Activated CD8-positive, alpha-beta T cell treated with anti-CD3 and anti-CD28 coated beads, Interleukin-2, amount 10 ng/mL, durations not matched to agents 7 days and 5 days (primary cell): ENCODE measurements at regions not wholly inside any gene's neighbourhood (a gene's known extent, or its start where the extent isn't known, plus 50 kb on each side); places are given as distances from the start of the nearest gene placed in this dataset.

Source experiments
- ATAC-seq: fragments of 150-1000 bp; cut with Tn5 transposase; one replicate; pipeline ENCODE4 v1.10.0; 2021; ENCODE audit warnings: moderate library complexity
- CTCF ChIA-PET: fragments of 350-600 bp; sonication (Branson Sonifier 250); formaldehyde crosslinking; loops from one replicate; lab custom pipeline; 2021; ENCODE audit warnings: antibody characterized with exemption; lab: Charles Lee
- POLR2A ChIA-PET: fragments of 350-600 bp; sonication (Branson Sonifier 250); formaldehyde crosslinking; loops from one replicate; lab custom pipeline; 2021; ENCODE audit warnings: antibody characterized with exemption; lab: Charles Lee
- DNase-seq: peaks from one replicate; pipeline ENCODE4 v3.0.0-alpha.2; 2020
- H3K27ac Mint-ChIP-seq: one replicate; pipeline ENCODE4 v1.8.0; 2021; ENCODE audit warnings: mild to moderate bottlenecking, mixed read lengths
- H3K27me3 Mint-ChIP-seq: one replicate; pipeline ENCODE4 v1.8.0; 2021; ENCODE audit warnings: low read depth, mixed read lengths
- H3K36me3 Mint-ChIP-seq: one replicate; pipeline ENCODE4 v1.8.0; 2021; ENCODE audit warnings: low read depth, mixed read lengths
- H3K4me1 Mint-ChIP-seq: one replicate; pipeline ENCODE4 v1.8.0; 2021; ENCODE audit warnings: low read depth, mixed read lengths
- H3K4me3 Mint-ChIP-seq: one replicate; pipeline ENCODE4 v1.8.0; 2021; ENCODE audit warnings: mild to moderate bottlenecking, mixed read lengths
- H3K9me3 Mint-ChIP-seq: one replicate; pipeline ENCODE4 v1.8.0; 2022; ENCODE audit warnings: mixed read lengths; ENCODE audit not compliant: insufficient read depth

GRCh38 chr12:30450226-30450625 lies 245.4 kb downstream of the IPO8 start:
- Mint-ChIP-seq H3K27me3 (no peaks in the 10 kb centered on the region), H3K4me3 (no peak overlapping the region), H3K36me3 (no peaks in the 10 kb centered on the region), H3K27ac (no peak overlapping the region), H3K9me3 (peaks cover 8% of the 10 kb centered on the region), H3K4me1 (no peaks in the 10 kb centered on the region)
- POLR2A ChIA-PET: no interaction called here
- DNase-seq (no peak), ATAC-seq (no peak)
- CTCF ChIA-PET: no interaction called here

GRCh38 chr12:30448038-30448437 lies 247.6 kb downstream of the IPO8 start:
- Mint-ChIP-seq H3K27ac (no peak overlapping the region), H3K27me3 (no peaks in the 10 kb centered on the region), H3K4me1 (no peaks in the 10 kb centered on the region), H3K9me3 (peaks cover 8% of the 10 kb centered on the region), H3K36me3 (no peaks in the 10 kb centered on the region), H3K4me3 (no peak overlapping the region)
- ATAC-seq (no peak), DNase-seq (no peak)
- ChIA-PET POLR2A (no interaction called here), CTCF (no interaction called here)

GRCh38 chr12:30447061-30447750 lies 248.5 kb downstream of the IPO8 start:
- peaks cover 8% of the 10 kb centered on the region for H3K9me3 Mint-ChIP-seq
- H3K27me3 Mint-ChIP-seq: no peaks in the 10 kb centered on the region
- no peak overlapping the region for H3K27ac Mint-ChIP-seq
- CTCF ChIA-PET: no interaction called here
- no peak for ATAC-seq
- no peak overlapping the region for H3K4me3 Mint-ChIP-seq
- no peak for DNase-seq
- no peaks in the 10 kb centered on the region for H3K4me1 Mint-ChIP-seq
- H3K36me3 Mint-ChIP-seq: no peaks in the 10 kb centered on the region
- POLR2A ChIA-PET: no interaction called here

- CTCF ChIA-PET: no interaction called here
- no peaks in the 10 kb centered on the region for H3K27me3 Mint-ChIP-seq
These were observed 253.2 kb downstream of the IPO8 start for GRCh38 chr12:30442461-30442860.

GRCh38 chr12:30440826-30441602 lies 254.7 kb downstream of the IPO8 start:
- ATAC-seq: no peak
- DNase-seq: no peak
- Mint-ChIP-seq H3K4me1 (no peaks in the 10 kb centered on the region), H3K9me3 (no peaks in the 10 kb centered on the region), H3K27me3 (no peaks in the 10 kb centered on the region), H3K4me3 (no peak overlapping the region), H3K36me3 (no peaks in the 10 kb centered on the region), H3K27ac (no peak overlapping the region)
- ChIA-PET POLR2A (no interaction called here), CTCF (no interaction called here)

More at GRCh38 chr12:30442461-30442860, 253.2 kb downstream of the IPO8 start:
- no peaks in the 10 kb centered on the region for H3K36me3 Mint-ChIP-seq
- no peaks in the 10 kb centered on the region for H3K4me1 Mint-ChIP-seq
- H3K27ac Mint-ChIP-seq: no peak overlapping the region
- ATAC-seq (no peak), DNase-seq (no peak)
- H3K9me3 Mint-ChIP-seq: no peaks in the 10 kb centered on the region
- POLR2A ChIA-PET: no interaction called here
- H3K4me3 Mint-ChIP-seq: no peak overlapping the region

GRCh38 chr12:30439201-30439600 lies 256.5 kb downstream of the IPO8 start:
- ATAC-seq (no peak), DNase-seq (no peak)
- no peaks in the 10 kb centered on the region for H3K9me3 Mint-ChIP-seq
- H3K27me3 Mint-ChIP-seq: no peaks in the 10 kb centered on the region
- H3K4me1 Mint-ChIP-seq: no peaks in the 10 kb centered on the region
- CTCF ChIA-PET: no interaction called here
- POLR2A ChIA-PET: no interaction called here
- H3K36me3 Mint-ChIP-seq: no peaks in the 10 kb centered on the region
- no peak overlapping the region for H3K27ac Mint-ChIP-seq
- no peak overlapping the region for H3K4me3 Mint-ChIP-seq

- no peaks in the 10 kb centered on the region for H3K27me3 Mint-ChIP-seq
- no peaks in the 10 kb centered on the region for H3K9me3 Mint-ChIP-seq
- no peaks in the 10 kb centered on the region for H3K4me1 Mint-ChIP-seq
- no peaks in the 10 kb centered on the region for H3K36me3 Mint-ChIP-seq
- H3K27ac Mint-ChIP-seq: no peak overlapping the region
- ATAC-seq: no peak
- no peak overlapping the region for H3K4me3 Mint-ChIP-seq
- POLR2A ChIA-PET: no interaction called here
- no peak for DNase-seq
- CTCF ChIA-PET: no interaction called here
These were observed 257.0 kb downstream of the IPO8 start for GRCh38 chr12:30438601-30439041.

GRCh38 chr12:30437616-30438015 lies 258.1 kb downstream of the IPO8 start:
- H3K36me3 Mint-ChIP-seq: no peaks in the 10 kb centered on the region
- no peaks in the 10 kb centered on the region for H3K9me3 Mint-ChIP-seq
- DNase-seq: no peak
- no peaks in the 10 kb centered on the region for H3K27me3 Mint-ChIP-seq
- ChIA-PET CTCF (no interaction called here), POLR2A (no interaction called here)
- H3K4me3 Mint-ChIP-seq: no peak overlapping the region
- H3K4me1 Mint-ChIP-seq: no peaks in the 10 kb centered on the region
- ATAC-seq: no peak
- H3K27ac Mint-ChIP-seq: no peak overlapping the region

- Mint-ChIP-seq H3K4me1 (no peaks in the 10 kb centered on the region), H3K4me3 (no peak overlapping the region), H3K9me3 (no peaks in the 10 kb centered on the region), H3K36me3 (no peaks in the 10 kb centered on the region), H3K27me3 (no peaks in the 10 kb centered on the region), H3K27ac (no peak overlapping the region)
- ATAC-seq (no peak), DNase-seq (no peak)
- ChIA-PET POLR2A (no interaction called here), CTCF (no interaction called here)
These were observed 258.6 kb downstream of the IPO8 start for GRCh38 chr12:30437044-30437443.

- CTCF ChIA-PET: no interaction called here
- no peak overlapping the region for H3K27ac Mint-ChIP-seq
These were observed 267.6 kb downstream of the IPO8 start for GRCh38 chr12:30428098-30428497.

GRCh38 chr12:30427555-30427954 lies 268.1 kb downstream of the IPO8 start:
- CTCF ChIA-PET: no interaction called here
- H3K4me1 Mint-ChIP-seq: no peaks in the 10 kb centered on the region
- H3K9me3 Mint-ChIP-seq: peaks cover 4% of the 10 kb centered on the region
- ATAC-seq: no peak
- H3K36me3 Mint-ChIP-seq: no peaks in the 10 kb centered on the region
- POLR2A ChIA-PET: no interaction called here
- no peak for DNase-seq
- no peak overlapping the region for H3K27ac Mint-ChIP-seq
- H3K4me3 Mint-ChIP-seq: no peak overlapping the region
- H3K27me3 Mint-ChIP-seq: no peaks in the 10 kb centered on the region

More at GRCh38 chr12:30428098-30428497, 267.6 kb downstream of the IPO8 start:
- Mint-ChIP-seq H3K36me3 (no peaks in the 10 kb centered on the region), H3K4me3 (no peak overlapping the region), H3K27me3 (no peaks in the 10 kb centered on the region), H3K4me1 (no peaks in the 10 kb centered on the region), H3K9me3 (peaks cover 4% of the 10 kb centered on the region)
- POLR2A ChIA-PET: no interaction called here
- DNase-seq (no peak), ATAC-seq (no peak)

- no peaks in the 10 kb centered on the region for H3K36me3 Mint-ChIP-seq
- H3K4me3 Mint-ChIP-seq: no peak overlapping the region
- ChIA-PET POLR2A (no interaction called here), CTCF (no interaction called here)
- H3K4me1 Mint-ChIP-seq: no peaks in the 10 kb centered on the region
- H3K27ac Mint-ChIP-seq: no peak overlapping the region
- ATAC-seq (no peak), DNase-seq (no peak)
- H3K9me3 Mint-ChIP-seq: peaks cover 8% of the 10 kb centered on the region
- no peaks in the 10 kb centered on the region for H3K27me3 Mint-ChIP-seq
These were observed 270.2 kb downstream of the IPO8 start for GRCh38 chr12:30425445-30425844.
